ENCODE measurements at regions not wholly inside any gene's neighbourhood (a gene's known extent, or its start where the extent isn't known, plus 50 kb on each side); places are given as distances from the start of the nearest gene placed in this dataset.

- Histone ChIP-seq H3K4me1 (ENCODE audit: insufficient read depth, low read length) (no peaks in the 10 kb centered on the region), H2BK120ac (ENCODE audit: low read depth, low read length, poor library complexity, severe bottlenecking) (no peak overlapping the region), H3K9ac (ENCODE audit: extremely low read depth, insufficient read length, low read length) (no peak overlapping the region), H3K4me2 (ENCODE audit: insufficient read depth, insufficient read length, low read length) (no peak overlapping the region), H4K20me1 (ENCODE audit: control insufficient read depth, insufficient read depth, insufficient read length) (no peaks in the 10 kb centered on the region), H2BK12ac (ENCODE audit: insufficient read length, low read depth, low read length) (no peak overlapping the region), H3K18ac (ENCODE audit: insufficient read length, low read depth, low read length) (no peak overlapping the region), H2BK15ac (ENCODE audit: low read depth, low read length) (no peak overlapping the region), H3K27me3 (ENCODE audit: insufficient read depth, low read length) (no peaks in the 10 kb centered on the region), H4K5ac (ENCODE audit: insufficient read length, low read depth, low read length) (no peak overlapping the region), H2BK20ac (ENCODE audit: low read depth, low read length, poor library complexity, severe bottlenecking) (no peak overlapping the region), H3T11ph (ENCODE audit: low read length) (no peak overlapping the region), H3K9me3 (ENCODE audit: control insufficient read depth, low read depth, low read length) (no peaks in the 10 kb centered on the region), H3K4ac (ENCODE audit: low read depth, low read length) (no peak overlapping the region), H2BK5ac (ENCODE audit: insufficient read length, low read length) (no peak overlapping the region), H3K79me1 (ENCODE audit: insufficient read depth, low read depth, low read length, poor library complexity, severe bottlenecking) (no peaks in the 10 kb centered on the region), H2AFZ (ENCODE audit: low read length) (no peak overlapping the region), H3K14ac (ENCODE audit: insufficient read depth, low read length) (no peak overlapping the region), H3K79me2 (ENCODE audit: insufficient read depth, low read length) (no peaks in the 10 kb centered on the region), H3K23ac (ENCODE audit: insufficient read length, low read depth, low read length) (no peak overlapping the region), H4K91ac (ENCODE audit: insufficient read length, low read depth, low read length) (no peak overlapping the region), H3K23me2 (ENCODE audit: insufficient read length, low read depth, low read length, poor library complexity, severe bottlenecking) (no peaks in the 10 kb centered on the region), H4K8ac (replicated peaks; ENCODE audit: insufficient read length, low read depth, low read length) (no peak overlapping the region), H3K27ac (ENCODE audit: insufficient read length, low read depth, low read length) (no peak overlapping the region), H2AK5ac (ENCODE audit: insufficient read length, low read length) (no peak overlapping the region), H3K56ac (ENCODE audit: insufficient read length, low read depth, low read length) (no peak overlapping the region)
- no peak for TF ChIP-seq CTCF (conservative IDR thresholded peaks at IDR 0.05)
- Mint-ChIP-seq H3K9me3 (no peaks in the 10 kb centered on the region; a peak in 1 of 5 replicates), H3K27me3 (ENCODE audit: low read depth) (no peaks in the 10 kb centered on the region), H3K4me1 (peaks cover 2 to 7% of the 10 kb centered on the region in 2 experiments; a peak in 1 of 4 replicates), H3K4me3 (no peak overlapping the region), H3K36me3 (ENCODE audit: insufficient read depth in 1 of 3, low read depth in 3 of 3) (no peaks in the 10 kb centered on the region), H3K27ac (no peak overlapping the region)
- WGBS (ENCODE audit: extremely low coverage, insufficient read length, low lambda C conversion rate) = no CpG with 5 or more reads among the region's 1 CpG
- DNase-seq = no peak
Observed at GRCh38 chr1:60444680-60445079, 371.1 kb upstream of the C1orf87 start.
